ENCODE measurements at regions not wholly inside any gene's neighbourhood (a gene's known extent, or its start where the extent isn't known, plus 50 kb on each side); places are given as distances from the start of the nearest gene placed in this dataset.

GRCh38 chr7:41190581-41190980 is 512.3 kb downstream of the INHBA start:
- no peaks in the 10 kb centered on the region for H3K4me1 Mint-ChIP-seq
- H3K9me3 Mint-ChIP-seq (ENCODE audit: low read depth), result peaks cover 3% of the 10 kb centered on the region
- no peak overlapping the region for H3K27ac Mint-ChIP-seq

DNA sequence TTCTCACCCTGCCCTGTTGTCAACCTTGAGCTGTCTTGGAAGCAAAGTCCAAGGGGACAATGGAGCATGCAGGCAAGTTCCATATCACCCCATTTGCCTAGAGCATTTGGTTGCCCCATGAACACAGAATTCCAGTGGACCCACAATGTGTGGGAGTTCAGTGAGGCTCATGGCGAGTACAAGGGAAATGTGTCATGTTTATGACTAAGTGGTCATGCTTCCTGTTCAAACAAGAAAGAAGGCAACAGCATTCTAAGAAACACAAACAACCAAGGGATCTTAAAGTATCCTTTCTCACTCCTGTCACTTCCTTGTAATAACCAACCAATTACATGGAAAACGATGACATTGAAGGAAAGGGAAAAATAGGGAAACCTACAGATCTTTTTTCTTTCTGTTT is 513.0 kb downstream of the INHBA start:
- no peak overlapping the region for H3K27ac Mint-ChIP-seq
- DNase-seq, result no peak
- H3K27me3 Mint-ChIP-seq, result no peaks in the 10 kb centered on the region
- no peak for ATAC-seq
- no peaks in the 10 kb centered on the region for H3K4me1 Mint-ChIP-seq
- peaks cover 3% of the 10 kb centered on the region for H3K9me3 Mint-ChIP-seq (ENCODE audit: low read depth)
- CTCF ChIA-PET, result no interaction called here
- H3K36me3 Mint-ChIP-seq, result no peaks in the 10 kb centered on the region
- H3K4me3 Mint-ChIP-seq, result no peak overlapping the region

More at GRCh38 chr7:41190581-41190980, 512.3 kb downstream of the INHBA start:
- H3K27me3 Mint-ChIP-seq, result no peaks in the 10 kb centered on the region
- no peak for DNase-seq
- no peak for ATAC-seq
- H3K36me3 Mint-ChIP-seq, result no peaks in the 10 kb centered on the region
- no peak overlapping the region for H3K4me3 Mint-ChIP-seq
- CTCF ChIA-PET, result no interaction called here

DNA sequence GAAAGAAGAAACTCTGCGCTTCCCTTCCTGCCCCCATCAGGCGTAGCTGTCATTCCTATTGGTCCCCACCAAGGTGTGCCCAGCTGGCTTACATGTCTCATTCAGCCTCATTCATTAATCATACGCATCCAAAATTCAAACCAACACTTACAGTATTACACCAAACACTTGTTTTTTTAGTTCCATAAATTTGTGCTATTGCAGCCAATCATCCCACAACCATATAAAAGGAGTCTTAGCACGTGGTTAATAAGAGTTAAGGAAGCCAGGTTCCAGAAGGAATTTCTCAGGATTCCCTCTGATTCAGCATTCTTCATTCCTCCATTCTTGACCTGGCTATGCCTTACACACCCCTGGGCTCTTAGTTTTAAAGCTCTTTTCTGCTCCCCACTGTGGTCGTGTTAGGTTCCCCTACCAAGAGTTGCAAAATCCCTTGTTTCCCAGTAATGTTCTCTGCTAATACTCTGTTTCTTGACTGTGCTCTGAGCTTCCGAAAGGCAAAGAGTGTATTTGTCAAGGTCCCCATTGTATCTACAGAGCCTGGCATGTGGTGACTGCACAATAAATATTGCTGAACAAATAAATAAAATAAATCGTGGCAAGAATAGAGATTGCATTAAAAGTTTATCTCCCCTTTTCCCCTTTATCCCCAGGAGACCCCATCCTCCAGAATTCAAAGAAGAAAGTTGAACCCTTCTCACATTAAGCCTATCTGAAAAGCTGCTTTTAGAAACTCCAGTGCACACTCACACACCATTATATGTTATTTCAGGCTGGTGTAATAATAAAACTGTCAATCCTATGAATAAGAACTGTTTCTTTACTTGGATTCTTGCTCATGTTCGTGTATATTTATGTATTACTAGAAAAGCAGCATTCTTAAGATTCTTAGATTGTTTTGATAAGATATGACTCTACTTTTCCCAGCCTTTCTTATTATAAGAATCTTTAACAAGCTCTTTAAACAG is 514.4 kb downstream of the INHBA start:
- no peak for DNase-seq
- no peaks in the 10 kb centered on the region for H3K4me1 Mint-ChIP-seq
- no peak overlapping the region for H3K27ac Mint-ChIP-seq
- H3K36me3 Mint-ChIP-seq, result no peaks in the 10 kb centered on the region
- no peaks in the 10 kb centered on the region for H3K27me3 Mint-ChIP-seq
- CTCF ChIA-PET, result interaction anchor here (1.5 kb wide), 1 partner anchor 72 kb away, joined by 3 read pairs; no protein-coding TSS in a partner anchor
- no peak for ATAC-seq
- peaks cover 3% of the 10 kb centered on the region for H3K9me3 Mint-ChIP-seq (ENCODE audit: low read depth)
- no peak overlapping the region for H3K4me3 Mint-ChIP-seq

GRCh38 chr7:41187322-41187721 is 515.6 kb downstream of the INHBA start:
- Mint-ChIP-seq H3K27me3 (no peaks in the 10 kb centered on the region), H3K4me1 (no peaks in the 10 kb centered on the region), H3K4me3 (no peak overlapping the region), H3K36me3 (no peaks in the 10 kb centered on the region), H3K9me3 (ENCODE audit: low read depth) (peaks cover 3% of the 10 kb centered on the region), H3K27ac (no peak overlapping the region)
- CTCF ChIA-PET, result interaction anchor here (1.5 kb wide), 1 partner anchor 71 kb away, joined by 3 read pairs; no protein-coding TSS in a partner anchor
- no peak for DNase-seq
- ATAC-seq, result no peak

GRCh38 chr7:41185851-41186250 is 517.0 kb downstream of the INHBA start:
- Mint-ChIP-seq H3K27ac (no peak overlapping the region), H3K36me3 (no peaks in the 10 kb centered on the region), H3K27me3 (no peaks in the 10 kb centered on the region), H3K4me1 (no peaks in the 10 kb centered on the region), H3K9me3 (ENCODE audit: low read depth) (peaks cover 3% of the 10 kb centered on the region), H3K4me3 (no peak overlapping the region)
- ATAC-seq, result no peak
- DNase-seq, result no peak
- CTCF ChIA-PET, result no interaction called here

- DNase-seq (no peak), ATAC-seq (no peak)
- no peaks in the 10 kb centered on the region for H3K4me1 Mint-ChIP-seq
- no peaks in the 10 kb centered on the region for H3K27me3 Mint-ChIP-seq
- CTCF ChIA-PET, result no interaction called here
- no peaks in the 10 kb centered on the region for H3K36me3 Mint-ChIP-seq
- H3K4me3 Mint-ChIP-seq, result no peak overlapping the region
- H3K9me3 Mint-ChIP-seq (ENCODE audit: low read depth), result peaks cover 3% of the 10 kb centered on the region
- H3K27ac Mint-ChIP-seq, result no peak overlapping the region
Observed at GRCh38 chr7:41183741-41184140, 519.1 kb downstream of the INHBA start.

DNA sequence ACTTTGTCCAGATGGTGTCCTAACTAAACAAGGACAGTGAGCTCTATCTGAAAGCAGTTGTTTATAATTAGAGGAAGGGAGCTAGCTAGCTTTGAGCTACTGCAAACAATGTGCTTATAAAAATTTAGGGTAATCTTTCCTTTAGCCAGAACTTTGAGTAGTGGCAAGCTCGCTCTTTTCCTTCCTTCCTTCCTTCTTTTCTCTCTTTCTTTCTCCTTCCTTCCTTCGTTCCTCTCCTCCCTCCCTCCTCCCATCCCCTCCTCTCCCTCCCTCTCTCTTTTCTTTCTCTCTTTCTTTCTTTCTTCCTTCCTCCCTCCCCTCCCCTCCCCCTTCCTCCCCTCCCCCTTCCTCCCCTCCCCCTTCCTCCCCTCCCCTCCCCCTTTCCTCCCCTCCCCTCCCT is 520.1 kb downstream of the INHBA start:
- CTCF ChIA-PET, result no interaction called here

DNA sequence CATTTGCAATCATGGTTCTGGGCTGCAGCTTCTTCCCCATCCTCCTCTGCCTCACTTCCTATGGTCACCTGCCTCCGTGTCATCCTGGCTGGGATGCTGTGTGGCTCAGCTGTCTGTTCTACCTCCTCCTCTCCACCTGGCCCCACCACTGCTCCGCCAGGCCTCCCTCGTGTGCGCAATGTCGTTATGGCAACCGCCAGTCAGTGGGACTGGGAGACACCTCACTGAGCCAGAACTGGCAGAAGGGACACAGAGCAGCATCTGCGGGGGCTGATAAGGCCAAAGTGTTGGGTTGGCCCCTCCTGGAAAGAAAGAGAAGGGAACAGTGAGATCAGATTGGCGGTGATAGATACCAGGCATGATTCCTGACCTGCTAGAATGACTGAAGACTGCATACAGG is 527.5 kb downstream of the INHBA start:
- no peak overlapping the region for H3K4me3 Mint-ChIP-seq
- DNase-seq (no peak), ATAC-seq (no peak)
- no peaks in the 10 kb centered on the region for H3K4me1 Mint-ChIP-seq
- no peaks in the 10 kb centered on the region for H3K27me3 Mint-ChIP-seq
- peaks cover 3% of the 10 kb centered on the region for H3K9me3 Mint-ChIP-seq (ENCODE audit: low read depth)
- no peak overlapping the region for H3K27ac Mint-ChIP-seq
- no peaks in the 10 kb centered on the region for H3K36me3 Mint-ChIP-seq
- CTCF ChIA-PET, result interaction anchor here (1.4 kb wide), 1 partner anchor 13 kb away, joined by 3 read pairs; no protein-coding TSS in a partner anchor

More for the DNA sequence above, 520.1 kb downstream of the INHBA start:
- ATAC-seq (no peak), DNase-seq (no peak)
- no peak overlapping the region for H3K4me3 Mint-ChIP-seq
- no peaks in the 10 kb centered on the region for H3K27me3 Mint-ChIP-seq
- H3K27ac Mint-ChIP-seq, result no peak overlapping the region
- H3K9me3 Mint-ChIP-seq (ENCODE audit: low read depth), result peaks cover 3% of the 10 kb centered on the region
- H3K36me3 Mint-ChIP-seq, result no peaks in the 10 kb centered on the region
- H3K4me1 Mint-ChIP-seq, result no peaks in the 10 kb centered on the region

- H3K36me3 Mint-ChIP-seq, result no peaks in the 10 kb centered on the region
- no peak for ATAC-seq
- H3K27me3 Mint-ChIP-seq, result no peaks in the 10 kb centered on the region
- peaks cover 6% of the 10 kb centered on the region for H3K9me3 Mint-ChIP-seq (ENCODE audit: low read depth)
- H3K4me1 Mint-ChIP-seq, result no peaks in the 10 kb centered on the region
- DNase-seq, result no peak
- no peak overlapping the region for H3K4me3 Mint-ChIP-seq
- CTCF ChIA-PET, result no interaction called here
- no peak overlapping the region for H3K27ac Mint-ChIP-seq
Observed at GRCh38 chr7:41174521-41174920, 528.4 kb downstream of the INHBA start.

DNA sequence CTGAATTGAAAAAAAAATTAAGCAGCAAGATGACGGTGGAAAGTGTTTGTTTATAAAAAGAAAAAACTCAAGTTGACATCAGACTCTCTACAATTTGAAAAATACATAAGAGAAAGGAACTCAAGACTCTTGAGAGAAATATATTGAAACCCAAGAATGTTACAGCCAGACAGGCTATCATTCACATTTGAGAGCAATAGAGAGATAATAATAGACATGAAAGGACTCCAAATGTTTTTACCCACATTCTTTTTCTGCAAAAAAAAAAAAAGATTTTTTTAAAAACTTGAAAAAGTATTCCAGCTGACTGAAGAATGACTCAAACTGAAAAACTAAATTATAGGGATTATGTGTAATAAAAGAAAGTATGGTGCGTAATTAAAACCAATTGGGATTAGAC is 532.4 kb downstream of the INHBA start:
- CTCF ChIA-PET, result no interaction called here
- DNase-seq, result no peak
- Mint-ChIP-seq H3K4me1 (no peaks in the 10 kb centered on the region), H3K36me3 (no peaks in the 10 kb centered on the region), H3K4me3 (no peak overlapping the region), H3K9me3 (ENCODE audit: low read depth) (peaks cover 9% of the 10 kb centered on the region), H3K27me3 (no peaks in the 10 kb centered on the region), H3K27ac (no peak overlapping the region)
- ATAC-seq, result no peak

DNA sequence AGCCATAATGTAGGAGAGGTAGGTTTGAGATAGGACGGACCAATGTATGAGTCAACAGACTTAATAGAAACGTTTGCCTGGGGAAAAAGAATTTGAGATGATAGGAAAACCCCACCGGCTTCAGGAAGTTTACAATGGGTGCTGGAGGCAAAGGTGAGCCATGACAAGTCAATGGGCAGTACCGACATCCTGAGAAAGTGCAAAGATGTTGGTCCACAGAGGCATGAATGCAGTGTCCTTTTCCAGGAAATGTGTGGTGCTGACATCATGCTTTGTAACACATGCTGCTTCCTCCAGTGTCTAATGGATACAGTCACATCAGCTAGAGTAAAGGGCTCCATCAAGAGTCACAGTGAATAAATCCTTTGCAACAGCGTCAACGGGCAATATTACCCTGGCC is 533.6 kb downstream of the INHBA start:
- no peaks in the 10 kb centered on the region for H3K27me3 Mint-ChIP-seq
- CTCF ChIA-PET, result no interaction called here
- no peaks in the 10 kb centered on the region for H3K4me1 Mint-ChIP-seq
- no peak overlapping the region for H3K27ac Mint-ChIP-seq
- peaks cover 6% of the 10 kb centered on the region for H3K9me3 Mint-ChIP-seq (ENCODE audit: low read depth)
- DNase-seq, result no peak
- ATAC-seq, result no peak
- no peaks in the 10 kb centered on the region for H3K36me3 Mint-ChIP-seq
- H3K4me3 Mint-ChIP-seq, result no peak overlapping the region

GRCh38 chr7:41167836-41168235 is 535.1 kb downstream of the INHBA start:
- H3K9me3 Mint-ChIP-seq (ENCODE audit: low read depth), result peaks cover 5% of the 10 kb centered on the region
- CTCF ChIA-PET, result no interaction called here
- H3K4me1 Mint-ChIP-seq, result no peaks in the 10 kb centered on the region
- H3K36me3 Mint-ChIP-seq, result no peaks in the 10 kb centered on the region
- no peak overlapping the region for H3K4me3 Mint-ChIP-seq
- DNase-seq, result no peak
- no peak for ATAC-seq
- H3K27me3 Mint-ChIP-seq, result no peaks in the 10 kb centered on the region
- no peak overlapping the region for H3K27ac Mint-ChIP-seq

DNA sequence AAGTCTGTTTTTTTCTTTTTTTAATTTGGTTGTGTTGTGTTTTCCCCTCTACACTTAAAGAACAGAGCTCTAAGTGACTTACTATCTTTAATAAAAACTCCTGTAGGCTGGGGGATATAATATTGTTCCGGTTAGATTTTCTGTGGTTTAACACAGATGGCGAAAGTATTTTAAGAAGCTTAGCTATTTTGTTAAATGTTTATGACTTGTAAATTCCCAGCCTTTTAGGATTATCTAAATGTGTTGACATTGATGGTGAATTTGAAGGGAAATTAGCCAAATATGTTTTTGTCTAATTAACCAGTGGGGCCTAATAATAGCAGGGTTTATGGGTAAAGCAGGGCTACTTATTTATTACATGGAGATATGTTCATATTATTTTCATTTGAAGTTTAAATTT is 538.5 kb downstream of the INHBA start:
- DNase-seq (no peak), ATAC-seq (no peak)
- Mint-ChIP-seq H3K27me3 (no peaks in the 10 kb centered on the region), H3K9me3 (ENCODE audit: low read depth) (peaks cover 3% of the 10 kb centered on the region), H3K4me3 (no peak overlapping the region), H3K4me1 (no peaks in the 10 kb centered on the region), H3K36me3 (no peaks in the 10 kb centered on the region), H3K27ac (no peak overlapping the region)
- CTCF ChIA-PET, result no interaction called here

DNA sequence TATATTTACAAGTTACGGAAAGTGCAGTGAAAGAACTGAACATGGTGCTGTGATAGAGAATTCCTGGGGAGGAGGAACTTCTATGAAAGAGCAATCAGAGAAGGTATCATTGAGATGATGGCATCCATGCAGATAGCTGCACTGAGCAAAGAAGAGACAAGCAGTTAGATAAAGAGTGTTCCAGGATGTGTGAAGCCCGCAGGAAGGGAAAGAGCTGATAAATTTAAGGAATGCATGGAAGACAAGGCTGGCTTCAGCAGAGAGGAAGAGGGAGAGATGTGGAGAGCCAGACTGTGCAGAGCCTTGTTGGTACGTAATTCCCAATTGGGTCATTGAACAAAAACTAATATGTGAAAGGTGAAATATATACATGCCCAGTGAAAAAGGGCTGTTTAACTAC is 538.9 kb downstream of the INHBA start:
- CTCF ChIA-PET, result no interaction called here
- Mint-ChIP-seq H3K27me3 (no peaks in the 10 kb centered on the region), H3K4me1 (no peaks in the 10 kb centered on the region), H3K36me3 (no peaks in the 10 kb centered on the region), H3K27ac (no peak overlapping the region), H3K4me3 (no peak overlapping the region), H3K9me3 (ENCODE audit: low read depth) (peaks cover 3% of the 10 kb centered on the region)
- no peak for DNase-seq
- ATAC-seq, result no peak

Measured in activated CD8-positive, alpha-beta memory T cell treated with anti-CD3 and anti-CD28 coated beads, Interleukin-2, amount 10 ng/mL, durations not matched to agents 7 days and 5 days (primary cell).